ENCODE measurements at regions not wholly inside any gene's neighbourhood (a gene's known extent, or its start where the extent isn't known, plus 50 kb on each side); places are given as distances from the start of the nearest gene placed in this dataset.

DNA sequence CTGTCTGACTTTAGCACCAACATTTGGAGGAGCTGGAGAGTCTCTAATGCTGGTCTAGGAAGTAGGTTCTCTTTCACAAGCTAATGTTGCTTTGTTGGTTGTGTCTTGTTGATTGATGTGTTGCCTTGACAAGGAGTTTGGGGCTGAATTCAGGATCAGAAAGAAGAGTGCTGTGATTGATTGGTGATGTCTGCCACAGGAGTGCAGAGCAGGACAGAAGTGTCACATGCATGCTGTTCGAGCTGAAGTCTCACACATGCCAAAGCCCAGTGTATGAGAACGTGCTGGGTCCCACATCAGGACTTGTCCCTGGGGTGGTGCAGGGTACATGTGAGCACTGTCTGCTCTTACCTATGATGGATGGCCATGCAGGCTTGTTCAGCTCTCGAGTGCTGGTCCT lies 694.4 kb downstream of the MATN1 start:
- Mint-ChIP-seq H3K4me3 (no peak overlapping the region), H3K27ac (no peak overlapping the region), H3K9me3 (no peaks in the 10 kb centered on the region), H3K36me3 (ENCODE audit: low read depth) (no peaks in the 10 kb centered on the region), H3K4me1 (ENCODE audit: low read depth) (no peaks in the 10 kb centered on the region), H3K27me3 (ENCODE audit: insufficient read depth) (peaks cover 7% of the 10 kb centered on the region)
- intact Hi-C loops (cut with micrococcal nuclease) = no loop called here
- DNase-seq (ENCODE audit: low spot score) = no peak

DNA sequence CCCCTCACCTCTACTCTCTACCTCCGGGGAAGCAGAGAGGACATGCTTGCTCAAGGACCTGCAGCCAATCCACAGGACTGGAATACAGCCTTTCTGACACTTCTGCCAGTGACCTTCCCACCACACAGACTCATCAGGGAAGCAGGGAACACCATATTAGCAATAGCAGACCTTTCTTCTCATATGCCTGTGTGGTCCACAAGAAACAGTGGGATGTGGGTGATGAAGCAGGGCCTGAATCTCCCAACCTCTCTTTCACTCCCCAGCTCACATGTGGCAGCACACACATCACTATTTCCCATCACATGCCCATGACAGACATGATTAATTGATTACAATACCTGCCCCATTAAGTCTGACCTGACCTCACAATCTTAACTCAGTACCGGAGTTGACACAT lies 695.1 kb downstream of the MATN1 start:
- H3K4me1 Mint-ChIP-seq (ENCODE audit: low read depth) = no peaks in the 10 kb centered on the region
- H3K36me3 Mint-ChIP-seq (ENCODE audit: low read depth) = no peaks in the 10 kb centered on the region
- no peak overlapping the region for H3K27ac Mint-ChIP-seq
- intact Hi-C loops (cut with micrococcal nuclease) = no loop called here
- no peaks in the 10 kb centered on the region for H3K9me3 Mint-ChIP-seq
- peaks cover 7% of the 10 kb centered on the region for H3K27me3 Mint-ChIP-seq (ENCODE audit: insufficient read depth)
- no peak overlapping the region for H3K4me3 Mint-ChIP-seq
- no peak for DNase-seq (ENCODE audit: low spot score)

DNA sequence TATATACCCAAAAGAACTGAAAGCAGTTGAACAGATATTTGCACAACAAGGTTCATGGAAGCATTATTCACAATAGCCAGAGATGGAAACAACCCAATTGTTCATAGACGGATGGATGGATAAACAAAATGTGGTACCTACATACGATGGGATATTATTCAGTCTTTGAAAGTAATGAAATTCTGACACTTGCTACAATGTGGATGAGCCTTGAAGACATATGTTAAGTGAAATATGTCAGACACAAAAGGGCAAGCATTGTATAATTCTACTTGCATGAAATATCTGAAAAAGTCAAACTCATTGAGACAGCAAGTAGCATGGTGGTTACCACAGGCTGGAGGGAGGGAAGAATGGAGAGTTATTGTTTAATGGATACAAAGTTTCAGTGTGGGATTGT lies 696.1 kb downstream of the MATN1 start:
- Mint-ChIP-seq H3K4me1 (ENCODE audit: low read depth) (no peaks in the 10 kb centered on the region), H3K27ac (no peak overlapping the region), H3K9me3 (peaks cover 3% of the 10 kb centered on the region), H3K36me3 (ENCODE audit: low read depth) (no peaks in the 10 kb centered on the region), H3K4me3 (no peak overlapping the region), H3K27me3 (ENCODE audit: insufficient read depth) (peaks cover 7% of the 10 kb centered on the region)
- intact Hi-C loops (cut with micrococcal nuclease) = no loop called here
- no peak for DNase-seq (ENCODE audit: low spot score)

GRCh38 chr1:30024411-30025195 lies 698.8 kb downstream of the MATN1 start:
- no peaks in the 10 kb centered on the region for H3K4me1 Mint-ChIP-seq (ENCODE audit: low read depth)
- H3K36me3 Mint-ChIP-seq (ENCODE audit: low read depth) = no peaks in the 10 kb centered on the region
- H3K4me3 Mint-ChIP-seq = no peak overlapping the region
- no peak for DNase-seq (ENCODE audit: low spot score)
- H3K9me3 Mint-ChIP-seq = peaks cover 3% of the 10 kb centered on the region
- no peak overlapping the region for H3K27ac Mint-ChIP-seq
- H3K27me3 Mint-ChIP-seq (ENCODE audit: insufficient read depth) = peaks cover 2% of the 10 kb centered on the region
- intact Hi-C loops (cut with micrococcal nuclease) = no loop called here

- no peak for DNase-seq (ENCODE audit: low spot score)
- H3K4me1 Mint-ChIP-seq (ENCODE audit: low read depth) = no peaks in the 10 kb centered on the region
- no peak overlapping the region for H3K27ac Mint-ChIP-seq
- peaks cover 3% of the 10 kb centered on the region for H3K27me3 Mint-ChIP-seq (ENCODE audit: insufficient read depth)
- H3K4me3 Mint-ChIP-seq = no peak overlapping the region
- intact Hi-C loops (cut with micrococcal nuclease) = no loop called here
- H3K9me3 Mint-ChIP-seq = peaks cover 3% of the 10 kb centered on the region
- no peaks in the 10 kb centered on the region for H3K36me3 Mint-ChIP-seq (ENCODE audit: low read depth)
These were observed 699.9 kb downstream of the MATN1 start for GRCh38 chr1:30023339-30024022.

DNA sequence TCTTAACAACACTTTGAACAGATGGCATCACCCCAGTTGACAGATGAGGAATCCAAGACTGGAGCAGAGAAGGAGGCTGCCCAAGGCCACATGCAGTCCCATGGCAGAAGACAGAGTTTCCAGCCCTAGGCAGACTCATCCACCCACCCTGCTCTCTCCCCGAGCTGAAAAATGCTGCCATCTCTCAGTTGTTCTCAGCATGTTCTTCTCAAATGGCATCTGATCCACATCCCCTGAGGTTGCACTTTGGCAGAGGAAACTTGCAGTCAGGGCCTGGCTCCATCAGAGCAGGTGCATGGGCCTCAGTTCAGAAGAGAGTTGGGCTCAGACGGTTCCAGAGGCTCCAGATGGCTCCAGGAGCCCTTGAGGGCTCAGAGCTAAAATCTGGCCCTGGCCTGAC lies 709.4 kb downstream of the MATN1 start:
- no peak for DNase-seq (ENCODE audit: low spot score)
- H3K4me3 Mint-ChIP-seq = no peak overlapping the region
- no peaks in the 10 kb centered on the region for H3K4me1 Mint-ChIP-seq (ENCODE audit: low read depth)
- no peaks in the 10 kb centered on the region for H3K9me3 Mint-ChIP-seq
- H3K27me3 Mint-ChIP-seq (ENCODE audit: insufficient read depth) = peaks cover 7% of the 10 kb centered on the region
- intact Hi-C loops (cut with micrococcal nuclease) = no loop called here
- no peaks in the 10 kb centered on the region for H3K36me3 Mint-ChIP-seq (ENCODE audit: low read depth)
- no peak overlapping the region for H3K27ac Mint-ChIP-seq

GRCh38 chr1:30012455-30013440 lies 710.6 kb downstream of the MATN1 start:
- intact Hi-C loops (cut with micrococcal nuclease) = no loop called here
- no peak overlapping the region for H3K4me3 Mint-ChIP-seq
- H3K27ac Mint-ChIP-seq = no peak overlapping the region
- no peak for DNase-seq (ENCODE audit: low spot score)
- no peaks in the 10 kb centered on the region for H3K4me1 Mint-ChIP-seq (ENCODE audit: low read depth)
- H3K27me3 Mint-ChIP-seq (ENCODE audit: insufficient read depth) = peaks cover 4% of the 10 kb centered on the region
- H3K36me3 Mint-ChIP-seq (ENCODE audit: low read depth) = no peaks in the 10 kb centered on the region
- no peaks in the 10 kb centered on the region for H3K9me3 Mint-ChIP-seq

DNA sequence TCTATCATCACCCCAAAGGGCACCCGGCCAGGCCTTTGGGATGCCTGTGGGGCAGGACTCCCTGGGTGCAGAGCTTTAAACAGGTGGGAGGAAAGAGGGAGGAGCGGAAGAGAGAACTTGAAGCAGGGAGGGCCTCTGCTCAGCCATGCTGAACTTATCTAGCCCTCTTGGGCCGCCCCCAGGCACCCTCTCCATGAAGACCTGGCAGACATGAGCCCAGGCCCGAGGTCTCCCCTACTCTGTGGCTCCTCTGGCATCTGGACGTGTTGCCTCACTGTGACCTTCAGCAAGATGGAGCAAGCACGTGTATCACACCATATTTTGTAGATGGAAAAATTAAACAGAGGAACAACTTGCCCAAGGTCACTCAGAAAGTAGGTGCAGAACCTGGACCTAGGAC lies 711.4 kb downstream of the MATN1 start:
- Mint-ChIP-seq H3K4me3 (no peak overlapping the region), H3K27ac (no peak overlapping the region), H3K9me3 (no peaks in the 10 kb centered on the region), H3K36me3 (ENCODE audit: low read depth) (no peaks in the 10 kb centered on the region), H3K4me1 (ENCODE audit: low read depth) (no peaks in the 10 kb centered on the region), H3K27me3 (ENCODE audit: insufficient read depth) (peaks cover 4% of the 10 kb centered on the region)
- DNase-seq (ENCODE audit: low spot score) = no peak
- intact Hi-C loops (cut with micrococcal nuclease) = no loop called here

DNA sequence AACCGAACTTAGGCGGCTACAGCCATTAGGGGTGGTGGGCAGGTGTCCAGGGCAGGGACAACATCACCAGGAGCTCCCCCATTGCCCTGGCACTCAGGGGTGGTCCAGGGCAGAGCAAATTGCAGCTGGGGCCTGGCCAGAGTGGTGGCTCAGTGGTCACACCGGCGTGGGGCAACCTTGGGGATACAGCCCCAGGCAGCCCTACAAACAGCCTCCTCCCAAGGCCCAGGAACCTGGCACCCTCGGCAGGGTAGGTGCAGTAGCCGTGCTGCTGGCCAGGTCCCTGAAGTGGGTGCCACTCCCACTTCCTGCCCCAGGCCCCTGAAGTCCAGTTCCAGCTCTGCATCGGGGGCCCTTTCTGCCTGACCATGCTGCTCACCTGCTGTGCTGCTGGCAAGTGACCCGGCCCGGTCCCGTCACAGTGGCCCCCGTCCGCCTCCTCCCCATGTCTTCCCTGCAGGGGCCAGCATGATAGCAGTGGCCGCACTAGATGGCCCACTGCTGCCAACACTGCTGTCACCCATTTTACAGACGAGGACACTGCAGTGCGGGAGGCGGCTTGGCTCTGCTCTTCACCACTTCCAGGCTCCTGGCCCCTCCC lies 712.8 kb downstream of the MATN1 start:
- H3K36me3 Mint-ChIP-seq (ENCODE audit: low read depth) = no peaks in the 10 kb centered on the region
- H3K4me3 Mint-ChIP-seq = no peak overlapping the region
- no peaks in the 10 kb centered on the region for H3K9me3 Mint-ChIP-seq
- intact Hi-C loops (cut with micrococcal nuclease) = no loop called here
- no peak for DNase-seq (ENCODE audit: low spot score)
- H3K27me3 Mint-ChIP-seq (ENCODE audit: insufficient read depth) = peaks cover 4% of the 10 kb centered on the region
- H3K4me1 Mint-ChIP-seq (ENCODE audit: low read depth) = no peaks in the 10 kb centered on the region
- no peak overlapping the region for H3K27ac Mint-ChIP-seq

- Mint-ChIP-seq H3K27ac (no peak overlapping the region), H3K27me3 (ENCODE audit: insufficient read depth) (peaks cover 4% of the 10 kb centered on the region), H3K9me3 (no peaks in the 10 kb centered on the region), H3K4me3 (no peak overlapping the region), H3K4me1 (ENCODE audit: low read depth) (no peaks in the 10 kb centered on the region), H3K36me3 (ENCODE audit: low read depth) (no peaks in the 10 kb centered on the region)
- intact Hi-C loops (cut with micrococcal nuclease) = no loop called here
- no peak for DNase-seq (ENCODE audit: low spot score)
These were observed 713.7 kb downstream of the MATN1 start for GRCh38 chr1:30009720-30010119.

DNA sequence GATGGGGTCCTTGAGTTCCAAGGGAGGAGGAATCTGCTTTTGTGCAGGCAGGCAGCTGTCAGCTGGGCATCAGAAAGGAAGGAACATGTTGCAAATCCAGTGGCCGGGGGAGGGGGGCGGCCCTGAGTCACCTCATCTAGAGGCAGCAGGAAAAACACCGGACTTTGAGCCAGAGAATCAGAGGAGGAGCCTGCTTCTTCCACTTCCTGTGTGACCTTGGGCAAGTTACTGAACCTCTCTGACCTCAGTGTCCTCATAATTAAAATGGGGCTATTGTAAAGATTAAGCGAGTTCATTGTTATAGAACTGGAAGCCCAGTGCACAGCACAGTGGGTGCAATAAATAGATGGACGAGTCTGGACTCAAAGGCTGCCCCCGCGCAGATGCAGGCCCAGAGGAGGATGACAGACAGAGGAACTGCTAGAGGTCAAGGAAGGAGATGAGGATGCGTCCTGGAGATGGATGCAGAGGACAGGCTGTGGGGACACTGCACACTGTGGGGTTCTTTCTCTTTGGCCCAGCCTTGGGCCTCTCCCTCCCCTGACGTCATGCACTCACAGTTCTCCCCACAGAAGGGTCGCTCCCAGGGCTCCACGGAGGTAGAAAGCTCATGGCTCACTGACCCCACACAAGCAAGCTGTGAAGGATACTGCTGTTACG lies 714.3 kb downstream of the MATN1 start:
- Mint-ChIP-seq H3K27ac (no peak overlapping the region), H3K4me1 (ENCODE audit: low read depth) (no peaks in the 10 kb centered on the region), H3K9me3 (no peaks in the 10 kb centered on the region), H3K27me3 (ENCODE audit: insufficient read depth) (peaks cover 4% of the 10 kb centered on the region), H3K36me3 (ENCODE audit: low read depth) (no peaks in the 10 kb centered on the region), H3K4me3 (no peak overlapping the region)
- no peak for DNase-seq (ENCODE audit: low spot score)
- intact Hi-C loops (cut with micrococcal nuclease) = no loop called here

DNA sequence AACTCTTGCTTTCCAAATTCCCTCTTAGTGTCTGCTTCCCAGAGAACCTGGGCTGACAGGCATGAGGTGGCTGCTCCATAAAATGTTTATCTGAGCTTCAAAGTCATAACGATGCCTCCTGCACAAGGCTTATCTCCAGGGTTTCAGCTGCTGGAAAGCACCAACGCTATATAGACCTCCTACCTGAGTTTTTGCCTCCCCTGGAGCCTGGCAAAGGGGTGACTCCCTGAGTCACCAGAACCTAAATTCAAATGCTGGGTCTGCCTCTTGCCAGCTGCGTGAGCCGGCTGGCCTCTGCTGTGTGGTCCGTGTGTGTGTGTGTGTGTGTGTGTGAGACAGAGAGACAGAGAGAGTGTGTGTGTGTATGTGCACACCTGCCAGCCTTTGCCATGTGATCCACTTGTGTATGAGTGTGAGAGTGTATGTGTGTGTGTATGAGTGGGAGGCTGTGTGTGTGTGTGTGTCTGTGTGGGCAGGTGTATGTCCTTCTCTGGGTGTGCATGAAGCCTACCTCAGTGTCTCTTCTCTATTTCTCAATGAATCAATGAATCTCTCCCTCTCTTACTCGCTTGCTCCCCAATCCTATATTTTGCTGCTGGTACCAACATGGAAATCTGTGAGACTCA lies 714.9 kb downstream of the MATN1 start:
- Mint-ChIP-seq H3K4me1 (ENCODE audit: low read depth) (no peaks in the 10 kb centered on the region), H3K36me3 (ENCODE audit: low read depth) (no peaks in the 10 kb centered on the region), H3K27ac (no peak overlapping the region), H3K9me3 (no peaks in the 10 kb centered on the region), H3K27me3 (ENCODE audit: insufficient read depth) (peaks cover 4% of the 10 kb centered on the region), H3K4me3 (no peak overlapping the region)
- DNase-seq (ENCODE audit: low spot score) = no peak
- intact Hi-C loops (cut with micrococcal nuclease) = no loop called here

Data from activated T-helper 1 cell treated with anti-CD3 and anti-CD28 coated beads, Interleukin-12 subunit alpha, Interleukin-12 subunit beta, Interleukin-2, Interleukin-4 antibody, amounts not matched to agents 30 ng/mL and 10 ng/mL and 1 ng/mL, durations not matched to agents 14 hours and 24 hours and 36 hours (primary cell).